ENCODE measurements at regions not wholly inside any gene's neighbourhood (a gene's known extent, or its start where the extent isn't known, plus 50 kb on each side); places are given as distances from the start of the nearest gene placed in this dataset.

DNA sequence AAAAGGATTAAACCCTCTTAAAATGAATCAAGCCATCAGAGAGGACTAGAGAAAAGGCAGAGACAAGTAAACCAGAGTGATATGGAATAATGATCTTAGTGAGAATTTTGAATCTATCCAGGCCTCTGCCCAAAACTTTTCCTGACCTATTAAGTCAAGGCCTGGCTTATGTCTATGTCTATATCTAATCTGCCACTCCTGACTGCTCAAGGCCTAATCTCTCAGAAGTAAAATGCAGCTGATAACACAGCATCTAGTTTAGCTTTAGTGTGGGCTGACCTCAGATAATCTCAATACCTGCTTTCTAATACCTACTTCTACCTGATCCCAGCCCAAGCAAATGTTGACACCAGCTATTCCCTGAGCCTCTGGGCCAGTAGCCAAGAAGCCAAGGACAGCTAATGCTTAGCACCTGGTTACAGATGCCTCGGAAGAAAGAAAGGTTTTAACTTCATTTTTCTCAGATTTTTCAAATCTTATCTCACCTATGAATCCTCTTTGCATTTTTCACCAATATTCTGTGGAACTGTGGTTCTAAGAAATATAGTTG, 1472.5 kb upstream of the SEL1L start:
- TF ChIP-seq EZH2 (IDR thresholded peaks at IDR 0.05; ENCODE audit: insufficient read depth, poor library complexity, severe bottlenecking) (no peak), EZH2phosphoT487 (IDR thresholded peaks at IDR 0.05; ENCODE audit: insufficient read depth, low read depth) (no peak)
